ENCODE measurements at regions not wholly inside any gene's neighbourhood (a gene's known extent, or its start where the extent isn't known, plus 50 kb on each side); places are given as distances from the start of the nearest gene placed in this dataset.
A peak's percentile ranks its signal among the peaks of the same experiment; 100 is the strongest.

- no peaks in the 10 kb centered on the region for H3K36me3 Mint-ChIP-seq (ENCODE audit: unreplicated experiment)
- no peak overlapping the region for H3K27ac Mint-ChIP-seq (ENCODE audit: unreplicated experiment)
- DNase-seq: no peak
- H3K4me1 Mint-ChIP-seq (ENCODE audit: low read depth, unreplicated experiment): no peaks in the 10 kb centered on the region
- H3K4me3 Mint-ChIP-seq (ENCODE audit: unreplicated experiment): no peak overlapping the region
- no peak for TF ChIP-seq CTCF (IDR thresholded peaks at IDR 0.05; ENCODE audit: partially characterized antibody, unreplicated experiment)
- no peaks in the 10 kb centered on the region for H3K27me3 Mint-ChIP-seq (ENCODE audit: unreplicated experiment)
- peaks cover under 1% of the 10 kb centered on the region for H3K9me3 Mint-ChIP-seq (ENCODE audit: unreplicated experiment)
Measured at GRCh38 chrX:140580478-140580877, 75.6 kb upstream of the SOX3 start.

- Mint-ChIP-seq H3K36me3 (ENCODE audit: unreplicated experiment) (no peaks in the 10 kb centered on the region), H3K4me3 (ENCODE audit: unreplicated experiment) (no peak overlapping the region), H3K27ac (ENCODE audit: unreplicated experiment) (no peak overlapping the region), H3K4me1 (ENCODE audit: low read depth, unreplicated experiment) (no peaks in the 10 kb centered on the region), H3K9me3 (ENCODE audit: unreplicated experiment) (no peaks in the 10 kb centered on the region), H3K27me3 (ENCODE audit: unreplicated experiment) (no peaks in the 10 kb centered on the region)
- peak; percentile 41 for DNase-seq
- peak; percentile 55 for TF ChIP-seq CTCF (IDR thresholded peaks at IDR 0.05; ENCODE audit: partially characterized antibody, unreplicated experiment)
Measured at GRCh38 chrX:140572724-140573123, 67.9 kb upstream of the SOX3 start.

GRCh38 chrX:140563893-140564292, 59.0 kb upstream of the SOX3 start:
- Mint-ChIP-seq H3K27me3 (ENCODE audit: unreplicated experiment) (no peaks in the 10 kb centered on the region), H3K27ac (ENCODE audit: unreplicated experiment) (no peak overlapping the region), H3K36me3 (ENCODE audit: unreplicated experiment) (no peaks in the 10 kb centered on the region), H3K4me1 (ENCODE audit: low read depth, unreplicated experiment) (no peaks in the 10 kb centered on the region), H3K9me3 (ENCODE audit: unreplicated experiment) (no peaks in the 10 kb centered on the region), H3K4me3 (ENCODE audit: unreplicated experiment) (no peak overlapping the region)
- no peak for TF ChIP-seq CTCF (IDR thresholded peaks at IDR 0.05; ENCODE audit: partially characterized antibody, unreplicated experiment)
- no peak for DNase-seq

Measured in glutamatergic neuron (in vitro differentiated cells).